Thyroid gland (tissue), 4 donors: ENCODE measurements at regions not wholly inside any gene's neighbourhood (a gene's known extent, or its start where the extent isn't known, plus 50 kb on each side); places are given as distances from the start of the nearest gene placed in this dataset.

Experiments used
- CTCF ChIP-seq, 6 experiments: fragments of 200-600 bp in 3 of 6; fragments of 450-650 bp in 3 of 6; sonication (generic) in 3 of 6; IDR thresholded peaks; one replicate each; pipeline ENCODE4 v1.5.1; 2016 to 2019; ENCODE audit warnings: antibody characterized with exemption in 6 of 6, mild to moderate bottlenecking in 2 of 6, inconsistent platforms in 1 of 6, moderate library complexity in 1 of 6
- POLR2A ChIP-seq, 2 donors: fragments of 450-650 bp; IDR thresholded peaks; one replicate each; pipeline ENCODE4 v1.6.1; 2017; ENCODE audit warnings: antibody characterized with exemption in 2 of 2, mild to moderate bottlenecking in 2 of 2, moderate library complexity in 1 of 2

DNA sequence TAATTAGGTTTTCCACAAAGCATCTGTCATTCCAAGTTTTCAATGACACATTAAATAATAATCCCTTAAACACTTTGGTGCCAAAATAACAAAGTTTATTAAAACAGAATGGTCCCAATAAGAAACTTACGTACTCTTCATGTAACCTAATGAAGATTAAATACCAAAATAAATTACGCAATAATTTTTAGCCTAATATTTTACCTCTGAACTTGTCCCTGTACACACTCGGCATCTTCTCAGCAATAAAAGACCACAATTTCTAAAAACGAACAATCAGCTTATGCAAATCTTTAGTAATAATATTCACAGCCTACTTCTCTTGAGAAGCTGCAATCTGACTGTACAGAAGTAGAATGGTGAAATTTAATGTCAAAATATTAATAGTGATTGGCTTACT is 163.6 kb downstream of the ZDHHC21 start:
- no peak for TF ChIP-seq CTCF (IDR thresholded peaks at IDR 0.05)
- TF ChIP-seq POLR2A (IDR thresholded peaks at IDR 0.05): no peak
